Panc1 (cell line): ENCODE measurements at regions not wholly inside any gene's neighbourhood (a gene's known extent, or its start where the extent isn't known, plus 50 kb on each side); places are given as distances from the start of the nearest gene placed in this dataset.
"Not testable (repeated sequence)": the region's sequence is repeated elsewhere in the genome, so short reads cannot be mapped to it uniquely, and the experiment has no call there.

Experiments
- ATAC-seq: fragments of 200-7000 bp; cut with Tn5 transposase; 2 replicates; pipeline ENCODE4 v1.9.1; 2020; ENCODE audit warnings: mild to moderate bottlenecking, moderate library complexity
- BruUV-seq: library from RNA; stranded (reverse); fragments of 400-500 nt; replicated peaks from 2 replicates; lab custom pipeline; 2021; lab: Mats Ljungman, UMichigan
- CTCF ChIA-PET: fragments of 300-600 bp; sonication (Branson Sonifier 250); formaldehyde crosslinking; loops from one replicate; lab custom pipeline; 2022; ENCODE audit warnings: antibody characterized with exemption; lab: Charles Lee
- POLR2A ChIA-PET: fragments of 300-600 bp; sonication (Branson Sonifier 250); formaldehyde crosslinking; loops from one replicate; lab custom pipeline; 2022; ENCODE audit warnings: antibody characterized with exemption; lab: Charles Lee
- DNase-seq: peaks from one replicate; pipeline ENCODE4 v3.0.0-alpha.2; 2010; ENCODE audit warnings: low read depth, low spot score
- H3K27ac ChIP-seq: 2 replicates; pipeline ENCODE4 v1.5.1; 2011; ENCODE audit warnings: mild to moderate bottlenecking, low read length, inconsistent platforms
- H3K27me3 ChIP-seq: fragments of 200-500 bp; sonication (Bioruptor generic); 2 replicates; pipeline ENCODE4 v1.6.0; 2014; ENCODE audit warnings: low read length, inconsistent platforms; ENCODE audit not compliant: control insufficient read depth, insufficient read depth
- H3K36me3 ChIP-seq: fragments of 200-500 bp; sonication (Bioruptor generic); 2 replicates; pipeline ENCODE4 v1.5.1; 2014; ENCODE audit warnings: inconsistent platforms, mild to moderate bottlenecking, low read length, moderate library complexity; ENCODE audit not compliant: control insufficient read depth, insufficient read depth
- H3K4me1 ChIP-seq: 2 replicates; pipeline ENCODE4 v1.5.1; 2011; ENCODE audit warnings: inconsistent platforms, mild to moderate bottlenecking, low read length, moderate library complexity; ENCODE audit not compliant: control insufficient read depth, insufficient read depth
- H3K4me3 ChIP-seq, 2 experiments: 2 replicates each; pipeline ENCODE4 v1.5.1; 2011 to 2012; ENCODE audit warnings: low read depth in 2 of 2, low read length in 2 of 2, mild to moderate bottlenecking in 2 of 2, inconsistent platforms in 1 of 2, moderate library complexity in 1 of 2
- H3K9me3 ChIP-seq: fragments of 200-500 bp; sonication (Bioruptor generic); 2 replicates; pipeline ENCODE4 v1.5.1; 2014; ENCODE audit warnings: low read depth, mild to moderate bottlenecking, inconsistent platforms, low read length, moderate library complexity; ENCODE audit not compliant: control insufficient read depth, insufficient read depth
- in situ Hi-C: cut with HindIII; loops from 2 replicates; pipeline ENCODE4 v1.10.0; 2016; ENCODE audit warnings: low sequenced_read_pairs, low pct_unique_long_range_greater_than_20kb
- intact Hi-C: fragments of 100-400 bp; cut with micrococcal nuclease; formaldehyde crosslinking; loops from one replicate; pipeline ENCODE4 v1.10.0; 2022; ENCODE audit not compliant: unreplicated experiment

GRCh38 chr21:6486821-6487220 lies 4034.6 kb upstream of the TPTE start:
- not testable (repeated sequence) for ATAC-seq

DNA sequence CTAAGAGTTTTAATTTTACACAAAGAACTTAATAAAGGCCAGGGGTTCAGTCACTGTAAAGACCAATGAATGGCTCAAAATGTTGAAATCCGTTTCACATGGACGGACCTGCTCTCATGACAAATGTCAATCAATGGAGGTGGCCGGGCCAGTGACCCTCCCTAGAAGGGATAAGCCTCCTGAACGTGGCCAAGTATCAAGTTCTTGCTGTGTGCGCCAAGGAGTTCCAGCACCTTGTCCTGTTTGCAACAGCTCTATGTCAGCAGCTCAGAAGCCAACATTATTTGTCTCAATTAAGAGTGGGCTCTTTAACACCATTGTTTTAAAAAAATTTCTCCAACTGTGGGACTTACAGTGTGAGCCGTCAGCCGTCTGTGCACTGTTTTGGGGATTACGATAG lies 4028.7 kb upstream of the TPTE start:
- BruUV-seq, POLR2A ChIA-PET, H3K27ac ChIP-seq, H3K4me3 ChIP-seq, H3K36me3 ChIP-seq, in situ Hi-C loops, ATAC-seq, H3K4me1 ChIP-seq, intact Hi-C loops, H3K27me3 ChIP-seq, CTCF ChIA-PET, H3K9me3 ChIP-seq, DNase-seq: not testable (repeated sequence)

More at GRCh38 chr21:6486821-6487220, 4034.6 kb upstream of the TPTE start:
- POLR2A ChIA-PET, in situ Hi-C loops, intact Hi-C loops, DNase-seq, H3K36me3 ChIP-seq, CTCF ChIA-PET, H3K9me3 ChIP-seq, H3K27ac ChIP-seq, BruUV-seq, H3K4me3 ChIP-seq, H3K4me1 ChIP-seq, H3K27me3 ChIP-seq: not testable (repeated sequence)

GRCh38 chr21:6493957-6494356 lies 4027.4 kb upstream of the TPTE start:
- H3K4me1 ChIP-seq, H3K9me3 ChIP-seq, CTCF ChIA-PET, H3K4me3 ChIP-seq, DNase-seq, in situ Hi-C loops, BruUV-seq, H3K27me3 ChIP-seq, H3K36me3 ChIP-seq, ATAC-seq, intact Hi-C loops, POLR2A ChIA-PET, H3K27ac ChIP-seq: not testable (repeated sequence)

GRCh38 chr21:6496356-6496755 lies 4025.0 kb upstream of the TPTE start:
- ATAC-seq, POLR2A ChIA-PET, in situ Hi-C loops: not testable (repeated sequence)

GRCh38 chr21:6498716-6499115 lies 4022.7 kb upstream of the TPTE start:
- ATAC-seq: peak; percentile 27
- in situ Hi-C loops, CTCF ChIA-PET, H3K4me1 ChIP-seq, POLR2A ChIA-PET, H3K36me3 ChIP-seq, BruUV-seq, H3K27me3 ChIP-seq, H3K27ac ChIP-seq, intact Hi-C loops, DNase-seq, H3K4me3 ChIP-seq, H3K9me3 ChIP-seq: not testable (repeated sequence)

More at GRCh38 chr21:6496356-6496755, 4025.0 kb upstream of the TPTE start:
- H3K36me3 ChIP-seq, DNase-seq, CTCF ChIA-PET, H3K27me3 ChIP-seq, H3K4me3 ChIP-seq, H3K9me3 ChIP-seq, BruUV-seq, H3K27ac ChIP-seq, intact Hi-C loops, H3K4me1 ChIP-seq: not testable (repeated sequence)

DNA sequence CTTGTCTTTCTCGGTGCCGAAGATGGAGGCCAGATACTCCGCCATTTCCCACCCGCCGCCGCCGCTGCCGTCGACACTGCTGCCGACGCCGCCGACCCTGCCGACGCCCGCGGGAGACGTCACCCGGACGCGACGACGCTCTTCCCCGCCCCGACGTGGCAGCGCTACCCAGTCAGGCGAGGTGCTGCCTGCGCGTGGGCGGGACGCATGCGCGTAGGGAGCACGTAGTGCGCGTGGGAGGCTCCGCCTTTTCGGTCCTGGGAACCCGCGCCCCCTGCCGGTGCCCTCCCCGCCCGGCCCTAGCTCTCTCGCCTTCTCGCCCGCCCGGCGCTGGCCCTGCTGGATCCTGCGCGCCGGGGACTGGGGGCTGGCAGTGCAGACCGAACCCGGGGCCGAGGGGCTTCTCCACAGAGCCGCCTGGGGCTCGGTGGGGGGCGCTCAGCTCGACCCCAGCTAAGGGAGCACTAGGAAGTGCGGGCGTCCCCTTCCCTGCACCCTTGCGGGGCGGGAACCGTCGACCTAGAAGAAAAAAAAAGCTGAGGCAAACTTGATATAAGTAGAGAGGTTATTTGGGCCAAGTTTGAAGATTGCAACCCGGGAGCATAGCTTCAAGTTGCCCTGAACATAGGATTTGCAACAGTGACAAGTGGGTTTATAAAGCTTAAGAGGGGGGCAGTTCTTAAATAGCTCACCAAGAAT lies 4022.1 kb upstream of the TPTE start:
- intact Hi-C loops, H3K27me3 ChIP-seq, H3K4me3 ChIP-seq, BruUV-seq, DNase-seq, H3K27ac ChIP-seq, POLR2A ChIA-PET, H3K9me3 ChIP-seq, H3K4me1 ChIP-seq, in situ Hi-C loops, H3K36me3 ChIP-seq, CTCF ChIA-PET: not testable (repeated sequence)
- peak; percentile 97 for ATAC-seq

GRCh38 chr21:6499866-6500265 lies 4021.5 kb upstream of the TPTE start:
- in situ Hi-C loops, CTCF ChIA-PET, ATAC-seq, H3K27ac ChIP-seq, H3K4me1 ChIP-seq, H3K4me3 ChIP-seq, H3K27me3 ChIP-seq, POLR2A ChIA-PET, BruUV-seq, DNase-seq, H3K36me3 ChIP-seq, intact Hi-C loops, H3K9me3 ChIP-seq: not testable (repeated sequence)
